GM19035 (cell line): ENCODE measurements at regions not wholly inside any gene's neighbourhood (a gene's known extent, or its start where the extent isn't known, plus 50 kb on each side); places are given as distances from the start of the nearest gene placed in this dataset.

Experiments
- ATAC-seq: cut with Tn5 transposase; IDR thresholded peaks from one replicate; pipeline ENCODE4 v1.9.1; 2021; ENCODE audit not compliant: unreplicated experiment

DNA sequence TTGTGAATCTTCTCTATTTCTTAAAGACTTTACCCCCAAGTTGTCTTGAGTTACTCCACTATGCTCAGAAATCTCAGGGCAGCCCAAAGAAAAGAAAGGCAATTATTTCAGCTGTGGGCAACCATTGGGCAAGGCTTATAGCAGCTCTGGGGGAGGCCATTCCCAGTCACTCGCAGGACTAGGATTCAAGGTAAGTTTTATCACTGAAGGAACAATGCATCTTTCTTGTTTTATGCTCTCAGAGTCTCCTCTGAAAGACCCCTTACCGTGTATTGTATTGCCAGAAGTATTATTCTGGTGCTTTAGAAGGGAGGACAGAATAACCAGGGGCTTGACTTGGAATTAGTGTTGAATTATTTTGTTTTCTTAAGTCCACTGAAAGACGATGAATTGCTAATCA lies 586.3 kb upstream of the MAP3K7 start:
- ATAC-seq: no peak

DNA sequence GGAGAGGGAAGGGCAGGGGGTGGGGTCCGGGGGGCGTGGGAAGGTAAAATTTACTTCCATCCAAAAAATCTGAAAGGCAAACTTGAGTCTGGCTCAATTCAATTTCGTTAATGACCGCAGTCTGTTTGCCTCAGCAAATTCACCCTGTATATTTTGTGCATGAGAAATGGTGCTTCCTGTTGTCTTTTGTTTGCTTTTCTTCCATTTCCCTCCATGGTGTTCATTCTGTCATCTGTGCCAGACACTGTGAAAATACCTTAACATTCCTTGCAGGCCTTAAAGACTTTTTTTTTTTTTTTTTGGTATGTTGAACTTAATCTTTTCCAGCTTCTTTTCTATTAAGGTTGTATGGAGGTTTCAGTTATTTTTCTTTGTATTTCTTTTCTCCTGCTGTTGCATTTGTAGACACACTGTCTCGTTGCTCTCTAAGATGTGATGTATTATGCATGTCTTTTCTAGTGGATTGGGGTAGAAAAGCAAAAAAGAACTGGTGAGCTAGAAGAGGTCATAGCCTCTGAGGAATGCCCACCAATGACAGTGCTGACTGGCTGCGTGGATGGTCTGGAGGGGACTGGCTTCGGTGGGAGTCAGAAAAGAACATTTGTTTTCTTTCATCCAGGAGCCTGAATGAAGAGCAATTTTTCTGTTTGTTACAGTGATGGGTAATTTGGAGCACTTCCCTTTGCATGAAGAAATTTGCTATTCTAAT lies 585.0 kb upstream of the MAP3K7 start:
- no peak for ATAC-seq

DNA sequence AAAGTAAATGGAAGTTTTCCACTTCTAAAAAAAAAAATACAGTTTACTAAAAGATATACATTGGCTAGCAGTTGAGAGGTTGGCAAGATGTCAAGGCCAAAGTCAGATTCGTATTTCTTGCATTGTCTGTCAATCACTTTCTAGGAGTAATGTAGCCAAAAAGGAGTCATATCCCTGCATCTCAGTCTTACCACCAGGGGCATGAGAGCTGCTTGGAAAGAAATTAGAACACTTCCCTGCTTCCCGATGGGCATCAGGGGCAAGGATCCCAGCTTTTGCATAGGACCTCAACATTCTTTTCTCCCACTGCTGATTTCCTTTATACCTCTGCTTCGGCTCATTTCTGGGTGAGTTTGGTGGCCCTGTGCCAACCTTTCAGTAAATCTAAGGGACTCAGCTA lies 581.0 kb upstream of the MAP3K7 start:
- no peak for ATAC-seq

DNA sequence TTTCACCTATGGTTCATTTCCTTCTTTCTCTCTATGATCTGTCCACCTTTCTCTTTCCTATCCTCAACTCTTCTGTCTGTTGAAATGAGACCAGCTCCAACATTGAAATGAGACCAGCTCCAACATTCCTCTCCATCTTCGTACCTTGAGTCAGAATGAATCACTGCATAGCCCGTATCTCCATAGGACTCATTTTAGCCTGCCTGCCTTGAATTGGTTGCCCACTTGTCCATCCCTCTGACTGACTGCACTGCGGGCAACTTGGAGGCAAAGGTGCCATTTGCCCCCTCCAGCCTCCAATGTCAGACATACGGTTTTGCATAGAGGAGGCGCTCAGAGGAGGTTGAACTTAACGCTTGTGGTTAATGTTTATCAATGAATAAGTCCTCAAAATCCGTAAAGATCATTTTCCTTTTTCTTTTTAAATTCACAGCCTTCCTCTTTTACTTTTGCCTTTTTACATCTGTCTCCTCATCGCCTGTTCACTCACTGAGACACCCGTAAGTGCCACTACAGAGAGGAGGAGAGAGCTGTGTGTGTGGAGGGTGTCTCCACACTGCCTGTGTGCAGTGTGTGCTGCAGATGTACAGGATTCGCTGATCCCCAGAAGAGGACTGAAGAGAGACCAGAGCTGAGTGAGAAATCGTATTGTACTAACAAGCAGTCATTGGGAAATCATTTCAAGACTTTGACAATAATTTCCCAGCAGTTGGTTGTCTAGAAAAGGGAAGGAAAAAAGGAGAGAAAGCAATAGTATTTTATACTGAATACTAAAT lies 579.6 kb upstream of the MAP3K7 start:
- no peak for ATAC-seq

DNA sequence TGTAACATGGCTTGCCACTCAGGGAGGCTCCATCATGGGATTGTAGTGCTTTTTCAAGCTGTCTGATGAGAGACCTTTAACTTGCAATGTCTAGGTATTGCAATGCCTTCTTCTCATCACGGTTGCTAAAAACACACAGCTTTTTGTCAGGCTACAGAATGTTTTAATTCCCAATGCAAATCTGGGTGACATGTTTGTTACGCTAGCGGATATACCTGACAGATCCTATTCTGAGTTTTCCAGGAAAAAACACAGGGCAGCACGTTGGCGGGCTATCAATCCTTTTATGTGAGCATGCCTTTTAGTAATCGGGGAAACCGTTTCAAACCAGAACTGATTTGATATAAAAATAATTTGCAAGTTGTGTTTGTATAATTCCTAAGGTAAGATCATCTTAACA lies 577.2 kb upstream of the MAP3K7 start:
- ATAC-seq: no peak

DNA sequence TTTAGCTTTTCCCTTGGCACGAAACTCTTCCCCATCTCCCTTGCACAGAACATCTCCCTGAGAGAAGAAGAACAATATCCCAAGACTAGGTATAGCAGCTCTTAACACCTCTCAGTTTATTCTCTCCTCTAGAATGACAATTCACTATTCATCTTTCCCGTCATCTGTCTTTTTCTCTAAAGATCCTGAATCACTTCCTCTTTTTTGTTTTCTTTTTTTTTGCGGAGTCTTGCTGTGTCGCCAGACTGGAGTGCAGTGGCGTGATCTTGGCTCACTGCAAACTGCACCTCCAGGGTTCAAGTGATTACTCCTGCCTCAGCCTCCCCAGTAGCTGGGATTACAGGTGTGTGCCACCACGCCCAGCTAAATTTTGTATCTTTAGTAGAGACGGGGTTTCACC lies 574.4 kb upstream of the MAP3K7 start:
- ATAC-seq: no peak

DNA sequence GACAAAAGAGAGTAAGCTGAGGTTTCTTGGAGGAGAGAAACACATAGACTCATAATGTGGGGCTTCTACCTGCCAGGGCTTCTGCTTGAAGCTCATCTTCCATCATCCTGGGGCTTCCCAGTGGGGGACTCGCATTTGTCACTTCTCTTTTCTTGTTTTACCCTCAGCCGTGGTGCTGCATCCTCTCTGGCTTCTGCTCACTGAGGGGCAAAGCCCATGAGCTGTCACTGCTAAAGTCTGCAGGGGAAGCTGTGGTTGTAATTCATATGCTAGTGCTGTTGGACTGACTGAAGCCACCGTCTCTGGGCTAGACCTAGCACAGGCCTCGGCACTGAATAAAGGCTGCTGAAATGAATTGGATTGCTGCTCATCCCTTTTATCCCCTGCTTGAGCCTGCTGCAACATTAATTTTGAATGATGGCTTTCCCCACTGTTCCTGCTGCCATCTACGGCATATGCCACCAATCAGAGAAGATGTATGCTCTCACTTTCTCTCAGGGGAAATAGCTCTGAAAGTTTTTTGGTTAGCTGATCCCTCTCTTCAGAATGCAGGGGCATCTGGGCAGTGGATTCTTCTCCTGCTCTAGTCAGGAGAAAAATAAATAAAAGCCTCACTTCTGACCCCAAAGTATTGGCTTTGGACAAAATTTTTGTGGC lies 568.4 kb upstream of the MAP3K7 start:
- ATAC-seq: no peak

DNA sequence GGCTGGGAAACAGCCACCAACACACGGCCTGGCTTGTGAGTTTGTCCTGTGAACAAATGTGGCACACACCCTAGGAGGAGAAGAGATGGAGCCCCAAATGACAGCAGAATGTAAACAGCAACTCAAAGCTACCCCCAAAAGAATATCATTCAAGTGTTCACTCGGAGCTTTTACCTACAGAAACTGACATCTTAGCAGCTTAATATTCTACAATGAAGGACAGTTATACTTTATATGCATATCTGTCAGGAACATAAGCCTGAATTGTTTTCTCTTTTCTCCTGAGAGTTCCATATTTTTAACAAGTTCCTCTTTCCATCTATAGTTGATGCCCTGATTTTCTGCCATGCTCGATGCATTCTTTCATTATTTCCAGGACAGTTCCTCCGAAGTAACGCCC lies 566.0 kb upstream of the MAP3K7 start:
- ATAC-seq: no peak

DNA sequence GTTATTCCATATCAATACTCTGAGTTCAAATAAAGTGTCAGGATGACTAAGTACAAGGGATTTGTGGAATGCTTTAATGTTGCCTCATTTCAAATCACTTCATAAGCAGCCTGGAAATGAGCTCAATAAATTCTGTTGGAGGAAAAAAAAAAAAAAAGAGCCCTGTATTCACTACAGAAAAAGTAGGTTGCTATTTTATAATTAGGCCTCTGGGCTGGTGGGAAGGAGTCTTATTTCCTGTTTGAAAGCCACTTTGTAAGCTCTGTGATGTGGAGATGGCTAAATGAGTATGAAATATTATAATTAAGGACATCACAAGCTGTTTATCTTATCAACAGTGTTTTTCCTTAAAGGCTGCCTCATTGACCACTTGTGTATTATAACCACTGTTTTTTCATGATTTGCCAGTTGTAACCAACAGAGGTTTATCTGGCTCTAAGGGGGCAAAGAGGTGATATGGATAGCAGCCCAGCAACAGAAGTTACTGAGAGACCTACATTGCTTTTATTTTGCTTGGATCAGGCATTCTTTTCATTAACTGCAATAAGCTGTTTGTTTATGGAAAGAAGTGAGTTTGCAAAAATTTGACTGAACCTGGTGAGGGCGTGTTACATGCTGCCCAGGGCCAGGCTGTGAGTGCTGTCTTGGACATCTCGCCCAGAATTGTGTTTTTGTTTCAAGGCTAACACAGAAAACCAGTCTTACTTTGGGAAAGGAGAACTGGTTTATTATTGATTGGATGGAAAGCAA lies 563.3 kb upstream of the MAP3K7 start:
- no peak for ATAC-seq

DNA sequence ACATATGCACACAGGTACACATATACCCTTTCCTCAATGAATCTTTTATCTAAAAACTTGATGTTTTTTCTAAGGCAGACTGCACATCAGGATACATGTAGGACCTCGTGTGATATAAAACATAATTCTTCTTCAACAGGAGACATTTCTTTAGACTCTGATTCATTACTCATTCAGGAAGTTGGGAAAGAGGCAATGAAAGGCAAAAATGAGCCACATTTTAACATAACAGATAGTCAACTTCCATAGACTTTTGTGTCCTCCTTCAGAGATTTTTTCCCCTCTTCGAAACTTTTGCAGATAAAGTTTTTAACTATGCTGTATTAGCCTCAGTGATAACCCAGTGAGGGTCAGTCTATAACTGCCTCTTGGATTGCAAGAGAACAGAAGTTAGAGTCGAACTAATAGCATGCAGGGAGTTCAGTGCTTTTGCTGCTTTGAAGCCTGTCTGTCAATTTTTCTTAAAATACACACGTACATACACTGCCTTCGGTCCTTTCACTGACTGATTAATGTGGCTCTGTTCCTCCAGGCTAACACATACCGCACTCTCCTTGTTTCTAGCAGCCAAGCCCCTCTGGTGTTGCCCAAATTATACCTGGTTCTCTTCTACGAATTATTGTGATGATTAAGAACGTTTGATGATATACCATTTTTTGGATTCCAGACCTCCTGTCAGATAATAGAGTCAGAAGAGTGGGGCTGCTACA lies 562.5 kb upstream of the MAP3K7 start:
- no peak for ATAC-seq

DNA sequence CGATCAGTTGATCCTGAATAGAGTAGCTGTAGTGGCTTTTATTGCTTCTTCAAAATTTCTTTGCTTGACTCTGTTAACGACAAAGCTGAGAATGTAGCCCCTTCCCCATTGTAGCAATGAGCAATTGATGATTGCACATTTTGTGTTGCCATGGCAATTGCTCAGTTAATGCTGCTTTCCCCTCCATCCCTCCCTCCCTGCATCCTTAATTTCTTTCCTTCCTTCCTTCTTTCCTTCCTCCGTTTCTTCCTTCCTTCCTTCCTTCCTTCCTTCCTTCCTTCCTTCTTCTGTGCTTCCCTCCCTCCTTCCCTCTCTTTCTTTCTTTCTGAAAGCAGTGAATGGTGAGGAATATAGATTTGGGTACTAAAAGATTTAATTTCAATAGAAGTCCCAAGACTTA lies 557.3 kb upstream of the MAP3K7 start:
- ATAC-seq: no peak

DNA sequence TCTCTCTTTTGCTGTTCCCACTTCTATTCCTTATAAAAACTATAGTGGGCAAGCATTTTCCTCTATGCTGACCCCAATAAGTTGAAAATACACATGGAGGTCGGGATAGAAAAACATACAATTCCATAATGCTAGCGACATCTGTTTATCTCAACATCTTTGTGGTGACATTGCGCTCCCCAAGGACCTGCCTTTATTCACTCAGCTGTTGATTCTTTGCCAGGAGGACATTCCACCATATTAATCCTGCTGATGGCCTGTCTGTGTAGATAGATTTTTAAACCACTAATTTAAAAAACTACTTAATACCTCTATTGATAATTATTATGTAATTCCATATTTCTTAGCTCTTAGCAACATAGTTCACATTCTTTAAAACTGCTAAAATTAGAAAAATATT lies 555.3 kb upstream of the MAP3K7 start:
- ATAC-seq: no peak

DNA sequence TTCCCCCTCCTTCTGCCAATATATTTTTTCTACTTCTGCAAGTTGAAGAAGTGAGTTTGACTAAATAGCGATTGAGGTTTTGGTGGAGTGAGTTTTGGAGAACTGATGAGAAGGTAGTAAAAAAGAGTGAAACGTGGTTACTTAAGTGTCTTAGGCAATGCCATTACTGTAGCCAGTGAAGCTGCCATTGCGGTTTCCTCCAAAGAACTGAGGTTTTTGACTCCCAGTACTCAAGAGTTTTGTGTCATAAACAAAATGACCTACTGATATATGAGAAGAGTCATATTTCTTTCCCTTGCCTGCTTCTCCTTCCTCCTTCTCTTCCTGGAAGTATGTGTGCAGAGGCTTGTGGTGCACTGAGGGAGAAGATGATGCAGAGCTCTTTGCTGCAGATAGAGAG lies 554.5 kb upstream of the MAP3K7 start:
- no peak for ATAC-seq

DNA sequence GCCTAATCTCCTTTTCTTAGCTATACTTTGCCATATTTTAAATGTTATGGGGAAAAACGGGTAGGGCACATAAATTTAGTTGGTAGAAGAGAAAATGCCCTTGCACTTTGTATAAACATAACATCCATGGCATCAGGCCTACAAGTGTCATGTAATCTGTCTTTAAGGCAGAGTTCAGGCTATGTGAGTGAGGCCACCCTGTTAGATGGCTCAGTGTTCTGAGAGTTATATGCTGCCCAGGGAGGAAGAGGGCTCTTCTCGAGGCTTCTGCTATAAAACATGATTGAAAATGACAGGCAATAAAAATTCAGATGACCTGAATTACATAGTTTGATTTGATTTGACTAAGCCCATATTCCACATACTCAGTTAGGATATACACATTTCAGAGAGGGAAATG lies 553.6 kb upstream of the MAP3K7 start:
- ATAC-seq: no peak

DNA sequence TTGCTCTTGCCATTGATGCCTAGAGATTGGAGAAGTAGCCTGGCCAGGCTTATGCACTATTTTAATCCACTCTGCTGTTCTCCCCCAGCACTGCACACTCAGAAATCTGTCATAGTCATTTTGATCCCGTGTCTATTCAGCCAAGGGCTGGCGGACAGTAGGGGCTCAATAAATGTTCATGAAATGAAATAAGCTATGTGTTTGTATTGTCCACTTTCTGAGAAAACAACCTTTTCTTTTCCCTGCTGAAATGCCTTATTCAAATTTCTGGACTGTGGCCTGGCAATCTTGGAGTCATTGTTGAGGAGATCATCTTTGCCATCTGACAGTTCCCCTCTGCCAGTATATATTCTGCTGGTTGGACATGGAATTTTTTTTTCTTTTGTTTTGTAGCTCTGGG lies 550.4 kb upstream of the MAP3K7 start:
- no peak for ATAC-seq

DNA sequence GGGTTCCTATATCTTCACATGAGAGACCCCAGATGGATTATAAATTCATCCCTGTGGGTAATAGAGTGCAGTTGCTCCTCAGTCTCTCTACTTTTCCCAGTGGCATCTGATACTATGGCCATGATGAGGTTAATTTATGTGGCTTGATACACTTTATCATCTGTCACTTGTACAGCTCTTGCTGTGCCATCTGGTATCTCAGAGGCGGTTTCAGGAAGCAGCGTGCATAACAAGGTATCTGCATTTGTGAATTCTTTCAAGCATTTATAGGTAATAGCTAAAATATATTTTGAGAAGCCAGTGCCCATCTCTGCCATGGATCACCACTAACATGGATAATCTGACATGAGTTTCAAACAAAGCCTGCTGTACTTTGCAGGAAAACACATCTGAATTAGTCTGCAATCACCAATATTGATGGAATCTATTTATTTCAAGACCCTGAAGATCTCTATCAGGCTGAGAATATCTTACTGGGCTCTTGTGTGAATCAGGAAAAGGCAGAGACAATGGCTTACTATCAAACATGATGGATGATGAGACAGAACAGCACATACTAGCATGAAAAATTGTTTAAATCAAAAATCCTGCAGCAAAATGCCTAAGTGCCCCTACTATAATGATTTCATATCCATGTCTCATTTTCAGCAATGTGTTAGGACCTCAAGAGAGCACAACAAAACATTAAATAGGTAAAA lies 548.7 kb upstream of the MAP3K7 start:
- no peak for ATAC-seq

DNA sequence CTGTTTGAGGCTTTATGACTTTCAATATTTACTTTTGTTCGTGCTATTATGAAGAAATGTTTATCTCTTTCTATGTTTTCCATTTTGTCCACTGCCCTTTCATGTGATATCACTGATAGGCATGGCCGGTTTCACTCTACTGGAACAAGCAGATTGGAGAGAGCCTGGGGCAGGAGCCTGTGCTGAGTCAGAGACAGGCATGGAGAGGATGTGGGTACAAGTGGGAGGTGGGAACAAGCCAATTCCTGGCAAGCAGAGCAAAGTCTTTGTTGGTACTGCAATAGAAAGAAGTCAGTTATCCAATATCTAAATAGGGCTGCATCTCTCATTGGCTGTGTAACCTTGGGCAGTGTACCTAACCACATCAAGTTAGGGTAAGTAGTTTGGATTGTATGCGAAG lies 545.6 kb upstream of the MAP3K7 start:
- ATAC-seq: no peak

DNA sequence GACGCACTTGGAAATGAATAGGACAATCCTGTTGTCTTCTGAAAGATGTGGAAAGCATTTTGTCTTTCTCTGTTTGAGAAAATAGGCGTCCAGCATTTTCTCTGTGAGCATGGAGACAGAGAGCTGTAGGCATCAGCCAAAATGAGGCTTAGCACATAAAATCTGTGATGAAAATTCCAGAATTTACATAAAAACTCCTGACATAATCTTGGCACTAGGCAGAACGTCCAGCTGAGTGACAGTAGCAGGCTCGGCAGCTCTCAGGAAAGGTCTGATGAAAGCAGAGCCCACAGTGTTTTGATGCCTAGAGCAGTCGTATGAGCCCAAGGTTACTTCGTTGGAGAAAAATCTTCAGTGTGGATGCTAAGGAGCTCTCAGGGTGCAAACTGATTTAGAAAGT lies 543.3 kb upstream of the MAP3K7 start:
- no peak for ATAC-seq

DNA sequence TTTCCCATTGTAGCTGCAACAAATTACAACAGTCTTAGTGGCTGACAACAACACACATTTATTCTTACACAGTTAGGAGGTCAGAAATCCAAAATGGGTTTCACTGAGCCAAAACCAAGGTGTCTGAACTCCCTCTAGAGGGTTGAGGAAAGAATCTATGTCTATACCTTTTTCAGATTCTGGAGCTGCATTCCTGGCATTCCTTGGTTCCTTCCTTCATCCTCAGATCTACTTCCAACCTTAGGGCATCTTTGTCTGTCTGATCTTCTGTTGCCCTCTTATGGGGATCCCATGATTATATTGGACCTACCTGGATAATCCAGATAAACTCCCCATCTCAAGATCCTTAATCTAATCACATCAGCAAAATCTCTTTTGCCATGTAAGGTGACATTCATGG lies 540.9 kb upstream of the MAP3K7 start:
- no peak for ATAC-seq

DNA sequence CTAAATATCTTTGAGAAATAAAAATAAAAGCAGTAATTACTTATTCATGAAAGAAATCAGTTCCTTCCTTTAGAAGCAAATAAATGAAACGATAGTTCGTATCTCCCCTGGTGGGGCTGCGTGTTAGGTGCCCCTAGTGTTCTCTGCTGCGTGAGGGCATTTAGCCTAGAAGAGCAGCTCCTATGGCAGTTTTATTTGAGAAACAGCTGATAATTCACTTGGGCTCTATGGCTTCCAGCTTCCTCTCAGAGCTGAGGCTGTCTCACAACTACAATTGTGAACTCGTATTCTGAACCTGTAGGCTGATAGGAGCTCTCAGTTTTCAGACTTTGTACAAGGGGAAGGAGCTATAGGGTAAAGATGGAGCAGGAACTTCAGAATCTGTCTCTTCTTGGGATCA lies 540.0 kb upstream of the MAP3K7 start:
- ATAC-seq: no peak
